Kidney (tissue), 13 donors: ENCODE measurements at regions not wholly inside any gene's neighbourhood (a gene's known extent, or its start where the extent isn't known, plus 50 kb on each side); places are given as distances from the start of the nearest gene placed in this dataset.

Experiments used
- DNase-seq, 5 donors: peaks; one replicate each; pipeline ENCODE4 v3.0.0-alpha.2; 2013 to 2020
- FAIRE-seq: peaks from 2 replicates; lab custom pipeline; 2012; peaks lifted over from hg19 to GRCh38; lab: Jason Lieb, UNC
- H3K27ac ChIP-seq, 2 donors: one replicate each; pipeline ENCODE4 v1.7.0; 2013; ENCODE audit warnings: low read depth in 2 of 2, low read length in 2 of 2, inconsistent platforms in 1 of 2
- H3K27me3 ChIP-seq: one replicate; pipeline ENCODE4 v1.7.1; 2013; ENCODE audit warnings: low read length, inconsistent platforms; ENCODE audit not compliant: control insufficient read depth, insufficient read depth
- H3K36me3 ChIP-seq, 3 donors: one replicate each; pipeline versions ENCODE4 v1.7.0 to v1.7.1; 2013; ENCODE audit warnings: low read length in 3 of 3, control low read depth in 1 of 3, inconsistent platforms in 1 of 3; ENCODE audit not compliant: insufficient read depth in 3 of 3, control insufficient read depth in 2 of 3
- H3K4me1 ChIP-seq, 3 donors: one replicate each; pipeline versions ENCODE4 v1.7.0 to v1.7.1; 2013; ENCODE audit warnings: low read length in 3 of 3, inconsistent platforms in 1 of 3, low read depth in 1 of 3; ENCODE audit not compliant: control insufficient read depth in 2 of 3, insufficient read depth in 2 of 3
- H3K4me3 ChIP-seq, 3 donors: one replicate each; pipeline versions ENCODE4 v1.7.0 to v1.8.1; 2013; ENCODE audit warnings: low read length in 3 of 3, control low read depth in 1 of 3, inconsistent platforms in 1 of 3
- H3K9ac ChIP-seq, 3 donors: one replicate each; pipeline versions ENCODE4 v1.7.0 to v1.7.1; 2013; ENCODE audit warnings: low read length in 3 of 3, control low read depth in 1 of 3, inconsistent platforms in 1 of 3
- H3K9me3 ChIP-seq, 3 donors: one replicate each; pipeline versions ENCODE4 v1.7.0 to v1.7.1; 2013; ENCODE audit warnings: low read length in 3 of 3, control low read depth in 1 of 3, inconsistent platforms in 1 of 3; ENCODE audit not compliant: control insufficient read depth in 2 of 3, insufficient read depth in 1 of 3
- intact Hi-C: fragments of 100-400 bp; cut with DNase I; formaldehyde crosslinking; loops from one replicate; pipeline ENCODE4 v1.11.1; 2022
- TF ChIP-seq, protein P1 (sequence below): IDR thresholded peaks from 3 replicates; pipeline ENCODE4 v1.5.1; 2012; ENCODE audit warnings: mild to moderate bottlenecking, moderate library complexity, borderline replicate concordance; ENCODE audit not compliant: insufficient read depth; ENCODE audit errors: extremely low read depth
- donor health status: control.
- donor health status: control.
- donor health status: control.
- donor health status: control.
- donor health status: control.
- donor health status: DM: yes; HTN: yes; CAD: no.
- donor health status: Normal renal cell carcinoma (clear cell type).

DNA sequence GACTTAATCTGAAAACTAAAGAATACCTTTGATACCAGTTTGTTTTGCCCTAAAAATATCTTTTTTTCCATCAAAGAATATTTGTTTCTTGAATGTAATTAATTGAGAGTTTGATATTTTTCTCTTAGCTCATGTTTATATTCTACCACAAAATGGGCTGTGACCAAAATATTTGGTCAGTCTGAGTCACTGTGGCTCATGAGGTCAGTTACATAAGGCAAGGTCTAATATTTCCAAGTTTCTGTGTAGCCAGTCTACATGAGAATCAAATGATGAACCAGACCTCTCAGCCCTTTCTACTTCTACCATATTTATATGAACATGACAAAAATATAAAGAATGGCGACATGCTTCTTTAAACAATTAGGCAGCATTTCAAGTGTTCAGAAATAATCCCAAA, 83.0 kb upstream of the IVNS1ABP start:
- TF ChIP-seq, protein P1, sequence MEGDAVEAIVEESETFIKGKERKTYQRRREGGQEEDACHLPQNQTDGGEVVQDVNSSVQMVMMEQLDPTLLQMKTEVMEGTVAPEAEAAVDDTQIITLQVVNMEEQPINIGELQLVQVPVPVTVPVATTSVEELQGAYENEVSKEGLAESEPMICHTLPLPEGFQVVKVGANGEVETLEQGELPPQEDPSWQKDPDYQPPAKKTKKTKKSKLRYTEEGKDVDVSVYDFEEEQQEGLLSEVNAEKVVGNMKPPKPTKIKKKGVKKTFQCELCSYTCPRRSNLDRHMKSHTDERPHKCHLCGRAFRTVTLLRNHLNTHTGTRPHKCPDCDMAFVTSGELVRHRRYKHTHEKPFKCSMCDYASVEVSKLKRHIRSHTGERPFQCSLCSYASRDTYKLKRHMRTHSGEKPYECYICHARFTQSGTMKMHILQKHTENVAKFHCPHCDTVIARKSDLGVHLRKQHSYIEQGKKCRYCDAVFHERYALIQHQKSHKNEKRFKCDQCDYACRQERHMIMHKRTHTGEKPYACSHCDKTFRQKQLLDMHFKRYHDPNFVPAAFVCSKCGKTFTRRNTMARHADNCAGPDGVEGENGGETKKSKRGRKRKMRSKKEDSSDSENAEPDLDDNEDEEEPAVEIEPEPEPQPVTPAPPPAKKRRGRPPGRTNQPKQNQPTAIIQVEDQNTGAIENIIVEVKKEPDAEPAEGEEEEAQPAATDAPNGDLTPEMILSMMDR: no peak
- Histone ChIP-seq H3K36me3 (no peaks in the 10 kb centered on the region), H3K4me3 (no peak overlapping the region), H3K9me3 (no peaks in the 10 kb centered on the region), H3K4me1 (no peaks in the 10 kb centered on the region), H3K27ac (no peak overlapping the region), H3K27me3 (no peaks in the 10 kb centered on the region), H3K9ac (no peak overlapping the region)
- intact Hi-C loops: no loop called here
- DNase-seq: no peak
- no peak for FAIRE-seq

DNA sequence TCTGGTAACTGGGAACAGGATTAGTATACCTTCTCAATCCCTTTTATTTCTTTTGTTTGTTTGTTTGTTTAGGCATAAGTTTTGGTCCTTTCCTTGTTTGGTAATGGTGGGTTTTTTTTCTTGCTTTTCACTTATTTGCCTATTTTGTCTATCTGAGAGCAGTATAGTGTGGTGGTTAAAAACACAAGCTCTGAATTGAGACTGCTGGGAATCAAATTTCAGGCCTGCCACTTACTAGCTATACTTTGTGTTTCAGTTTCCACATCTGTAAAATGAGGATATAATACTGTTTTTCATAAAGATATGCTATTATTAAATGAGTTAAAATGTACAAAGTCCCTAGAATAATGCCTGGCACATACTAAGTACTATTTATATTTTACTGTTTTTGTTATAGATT, 81.6 kb upstream of the IVNS1ABP start:
- no peak for FAIRE-seq
- intact Hi-C loops: no loop called here
- H3K9ac ChIP-seq: no peak overlapping the region
- TF ChIP-seq, protein P1: no peak
- H3K4me1 ChIP-seq: no peaks in the 10 kb centered on the region
- no peak overlapping the region for H3K27ac ChIP-seq
- H3K4me3 ChIP-seq: no peak overlapping the region
- H3K9me3 ChIP-seq: no peaks in the 10 kb centered on the region
- no peaks in the 10 kb centered on the region for H3K27me3 ChIP-seq
- DNase-seq: no peak
- H3K36me3 ChIP-seq: no peaks in the 10 kb centered on the region

DNA sequence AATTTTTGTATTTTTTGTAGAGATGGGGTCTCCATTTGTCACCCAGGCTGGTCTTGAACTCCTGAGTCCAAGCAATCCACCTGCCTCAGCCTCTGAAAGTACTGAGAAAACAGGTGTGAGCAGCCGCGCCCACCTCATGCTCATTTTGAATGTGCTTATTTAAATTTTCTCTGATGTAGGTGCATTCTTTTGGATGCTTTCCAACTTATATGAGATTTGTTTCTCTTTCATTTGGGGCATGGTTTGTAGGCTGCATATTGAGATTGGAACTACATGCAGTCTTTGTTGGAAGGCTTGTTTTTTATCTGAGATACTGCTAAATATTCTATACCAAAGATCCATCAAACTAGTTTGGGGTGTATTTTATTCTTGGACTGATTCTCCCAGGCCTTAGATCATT, 81.0 kb upstream of the IVNS1ABP start:
- FAIRE-seq: no peak
- intact Hi-C loops: no loop called here
- H3K9me3 ChIP-seq: no peaks in the 10 kb centered on the region
- no peak overlapping the region for H3K4me3 ChIP-seq
- no peaks in the 10 kb centered on the region for H3K27me3 ChIP-seq
- H3K4me1 ChIP-seq: no peaks in the 10 kb centered on the region
- no peak overlapping the region for H3K9ac ChIP-seq
- H3K36me3 ChIP-seq: no peaks in the 10 kb centered on the region
- TF ChIP-seq, protein P1: no peak
- no peak overlapping the region for H3K27ac ChIP-seq
- DNase-seq: no peak

DNA sequence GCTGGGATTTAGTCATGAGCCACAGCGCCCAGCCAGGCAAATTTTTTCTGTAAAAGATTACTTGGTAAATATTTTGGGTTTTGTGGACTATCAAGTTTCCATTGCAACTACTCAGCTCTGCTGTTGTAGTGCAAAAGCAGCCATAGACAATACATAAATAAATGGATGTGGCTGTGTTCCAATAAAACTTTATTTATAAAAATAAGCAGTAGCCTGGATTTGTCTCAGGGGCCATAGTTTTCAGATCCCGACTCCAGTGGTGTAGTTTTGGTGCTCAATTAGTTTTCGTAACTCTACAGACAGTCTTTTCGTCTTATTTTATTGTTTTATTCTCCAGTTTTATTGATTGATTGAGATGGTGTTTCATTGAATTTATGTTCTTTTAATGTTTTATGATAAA, 80.1 kb upstream of the IVNS1ABP start:
- TF ChIP-seq, protein P1: no peak
- no peak for FAIRE-seq
- no peak for DNase-seq
- H3K9ac ChIP-seq: no peak overlapping the region
- H3K9me3 ChIP-seq: no peaks in the 10 kb centered on the region
- no peaks in the 10 kb centered on the region for H3K27me3 ChIP-seq
- no peaks in the 10 kb centered on the region for H3K4me1 ChIP-seq
- H3K4me3 ChIP-seq: no peak overlapping the region
- intact Hi-C loops: no loop called here
- H3K36me3 ChIP-seq: no peaks in the 10 kb centered on the region
- no peak overlapping the region for H3K27ac ChIP-seq
